ENCODE measurements at regions not wholly inside any gene's neighbourhood (a gene's known extent, or its start where the extent isn't known, plus 50 kb on each side); places are given as distances from the start of the nearest gene placed in this dataset.

DNA sequence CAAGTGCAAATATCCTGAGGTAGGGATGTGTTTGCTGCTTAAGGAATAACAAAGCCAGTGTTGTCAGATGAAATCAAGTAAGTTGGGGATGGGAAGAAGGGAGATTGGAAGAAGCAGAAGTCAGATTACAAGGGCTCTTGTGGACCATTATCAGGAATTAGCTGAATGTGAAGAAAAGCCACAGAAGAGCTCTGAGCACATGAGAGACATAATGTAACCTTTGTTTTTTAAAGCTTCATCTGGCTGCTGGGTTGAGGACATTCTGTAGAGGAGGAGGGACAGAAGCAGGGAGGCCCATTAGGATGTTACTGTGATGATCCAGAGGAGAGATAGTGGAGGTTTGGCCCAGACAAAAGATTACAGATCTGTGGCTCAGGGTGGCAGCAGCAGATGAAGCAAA is 111.7 kb downstream of the DUSP10 start:
- CTCF ChIA-PET, result no interaction called here

More for the DNA sequence above, 111.7 kb downstream of the DUSP10 start:
- FAIRE-seq (no peak), DNase-seq (ENCODE audit: low read depth, low spot score) (no peak)
- no peak for TF ChIP-seq JUN (IDR thresholded peaks at IDR 0.05; ENCODE audit: borderline replicate concordance, insufficient read depth, insufficient read length, low read depth)
- no peak for TF ChIP-seq POLR2A (IDR thresholded peaks at IDR 0.05; ENCODE audit: low read depth, low read length)
- TF ChIP-seq POLR2AphosphoS5 (IDR thresholded peaks at IDR 0.05; ENCODE audit: insufficient read depth, low read depth, low read length), result no peak
- TF ChIP-seq, protein P1, sequence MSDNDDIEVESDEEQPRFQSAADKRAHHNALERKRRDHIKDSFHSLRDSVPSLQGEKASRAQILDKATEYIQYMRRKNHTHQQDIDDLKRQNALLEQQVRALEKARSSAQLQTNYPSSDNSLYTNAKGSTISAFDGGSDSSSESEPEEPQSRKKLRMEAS (IDR thresholded peaks at IDR 0.05; ENCODE audit: insufficient read depth, insufficient read length), result no peak
- no peak for TF ChIP-seq FOS (IDR thresholded peaks at IDR 0.05; ENCODE audit: borderline replicate concordance, insufficient read depth, low read length)
- TF ChIP-seq EZH2 (IDR thresholded peaks at IDR 0.05; ENCODE audit: borderline replicate concordance, low read depth, low read length, severe bottlenecking), result no peak
- no peak for TF ChIP-seq MYC (IDR thresholded peaks at IDR 0.05; ENCODE audit: low read depth, low read length)
- no peak for TF ChIP-seq CTCF (IDR thresholded peaks at IDR 0.05; ENCODE audit: extremely low read depth in 1 of 2, insufficient read depth in 1 of 2, low read depth in 1 of 2, low read length in 2 of 2)
- no peak for TF ChIP-seq GATA2 (IDR thresholded peaks at IDR 0.05; ENCODE audit: insufficient read depth, insufficient read length, low read depth, low read length)
- Histone ChIP-seq H3K4me1 (ENCODE audit: control insufficient read depth, extremely low read depth, insufficient read depth, low read length) (no peaks in the 10 kb centered on the region), H3K9me1 (replicated peaks; ENCODE audit: control insufficient read depth, extremely low read depth, insufficient read depth, low read length) (no peaks in the 10 kb centered on the region), H3K36me3 (ENCODE audit: control insufficient read depth in 2 of 2, extremely low read depth in 1 of 2, insufficient read depth in 2 of 2, low read length in 2 of 2) (no peaks in the 10 kb centered on the region), H3K79me2 (ENCODE audit: control insufficient read depth, insufficient read depth, low read length) (no peaks in the 10 kb centered on the region), H3K4me3 (replicated peaks in 1 of 3; ENCODE audit: insufficient read depth in 1 of 3, low read depth in 1 of 3, low read length in 3 of 3) (no peak overlapping the region), H4K20me1 (replicated peaks; ENCODE audit: control insufficient read depth, extremely low read depth, insufficient read depth, low read length) (no peaks in the 10 kb centered on the region), H3K4me2 (ENCODE audit: insufficient read depth, low read length) (no peak overlapping the region), H3K9ac (replicated peaks; ENCODE audit: extremely low read depth, insufficient read depth, low read length) (no peak overlapping the region), H3K9me3 (replicated peaks; ENCODE audit: control insufficient read depth, insufficient read depth, low read length) (no peaks in the 10 kb centered on the region), H3K27ac (ENCODE audit: insufficient read depth, low read depth, low read length) (no peak overlapping the region), H2AFZ (ENCODE audit: low read depth, low read length) (no peak overlapping the region), H3K27me3 (ENCODE audit: control insufficient read depth in 2 of 2, insufficient read depth in 2 of 2, low read length in 2 of 2) (no peaks in the 10 kb centered on the region)
- POLR2A ChIA-PET, result no interaction called here
- intact Hi-C loops (cut with micrococcal nuclease) (no loop called here), dilution Hi-C loops (cut with MboI; ENCODE audit: extremely low pct_ligation_motif_present, low sequenced_read_pairs) (no loop called here)
- BruUV-seq (replicated peaks), result no TSS peak
